Activated T-cell treated with anti-CD3 and anti-CD28 coated beads, Interleukin-2, amount 50 U/mL, for 24 hours (primary cell): ENCODE measurements at regions not wholly inside any gene's neighbourhood (a gene's known extent, or its start where the extent isn't known, plus 50 kb on each side); places are given as distances from the start of the nearest gene placed in this dataset.
A peak's percentile ranks its signal among the peaks of the same experiment; 100 is the strongest.
"Not testable (repeated sequence)": the region's sequence is repeated elsewhere in the genome, so short reads cannot be mapped to it uniquely, and the experiment has no call there.

Source experiments
- DNase-seq: peaks from one replicate; pipeline ENCODE4 v3.0.0-alpha.2; 2020
- H3K27ac Mint-ChIP-seq: 2 replicates; pipeline ENCODE4 v1.8.0; 2020; ENCODE audit warnings: mild to moderate bottlenecking, mixed read lengths
- H3K27me3 Mint-ChIP-seq: 2 replicates; pipeline ENCODE4 v1.8.0; 2020; ENCODE audit warnings: mixed read lengths
- H3K36me3 Mint-ChIP-seq: 2 replicates; pipeline ENCODE4 v1.8.0; 2020; ENCODE audit warnings: low read depth, mixed read lengths
- H3K4me1 Mint-ChIP-seq: 2 replicates; pipeline ENCODE4 v1.8.0; 2020; ENCODE audit warnings: low read depth, mixed read lengths
- H3K4me3 Mint-ChIP-seq: 2 replicates; pipeline ENCODE4 v1.8.0; 2020; ENCODE audit warnings: mild to moderate bottlenecking, moderate library complexity, mixed read lengths
- H3K9me3 Mint-ChIP-seq: 2 replicates; pipeline ENCODE4 v1.8.0; 2020; ENCODE audit warnings: mixed read lengths

DNA sequence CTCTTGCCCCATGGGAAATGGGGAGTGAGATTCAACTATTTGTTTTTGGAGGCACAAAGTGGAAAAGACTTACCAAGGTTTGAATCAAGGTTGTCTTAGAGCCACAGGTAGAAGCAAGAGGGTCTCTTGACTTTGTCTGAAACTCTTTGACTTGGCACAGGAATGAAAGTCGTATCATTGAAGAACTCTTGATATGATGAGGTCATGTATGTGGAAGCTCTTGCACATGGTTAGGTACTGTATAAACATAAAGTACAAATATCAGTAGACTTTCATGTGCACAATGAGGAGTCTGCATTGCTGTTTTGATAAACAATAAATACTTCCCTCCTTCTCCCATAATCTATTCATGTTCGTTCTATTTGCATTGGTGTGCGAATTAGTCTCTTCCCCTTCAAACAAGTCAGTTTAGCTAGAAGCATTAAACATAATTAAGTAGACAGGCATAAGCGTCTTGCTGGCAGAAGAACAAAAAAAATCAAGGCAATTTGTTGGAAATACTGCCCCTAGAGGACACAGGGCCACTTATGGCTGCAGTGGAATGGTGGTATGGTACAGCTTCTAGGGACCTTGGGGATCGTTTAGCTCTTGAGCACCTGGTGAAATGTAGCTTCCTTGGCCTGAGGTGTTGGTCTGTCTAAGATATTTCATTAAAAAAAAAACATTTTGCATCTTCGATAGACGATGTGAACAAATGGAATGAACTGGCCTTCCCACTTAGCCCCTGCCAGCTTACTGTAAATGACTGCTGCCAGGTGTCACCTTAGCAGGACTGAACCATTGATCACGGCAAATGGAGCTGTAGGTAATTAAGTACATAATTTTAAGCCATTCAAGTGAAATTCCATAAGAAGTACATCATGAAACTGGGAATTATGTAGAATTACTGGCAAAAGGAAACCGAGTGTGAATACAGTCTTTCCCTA, 218.0 kb upstream of the GALNT2 start:
- no peak for DNase-seq
- Mint-ChIP-seq H3K4me1 (no peaks in the 10 kb centered on the region), H3K27ac (no peak overlapping the region), H3K27me3 (peaks cover 17% of the 10 kb centered on the region), H3K4me3 (no peak overlapping the region), H3K36me3 (no peaks in the 10 kb centered on the region), H3K9me3 (no peaks in the 10 kb centered on the region)

- Mint-ChIP-seq H3K9me3 (no peaks in the 10 kb centered on the region), H3K4me3 (no peak overlapping the region), H3K27ac (no peak overlapping the region), H3K27me3 (peaks cover 17% of the 10 kb centered on the region), H3K4me1 (peaks cover 10% of the 10 kb centered on the region), H3K36me3 (no peaks in the 10 kb centered on the region)
- DNase-seq: no peak
Measured at GRCh38 chr1:229851511-229851910, 215.5 kb upstream of the GALNT2 start.

DNA sequence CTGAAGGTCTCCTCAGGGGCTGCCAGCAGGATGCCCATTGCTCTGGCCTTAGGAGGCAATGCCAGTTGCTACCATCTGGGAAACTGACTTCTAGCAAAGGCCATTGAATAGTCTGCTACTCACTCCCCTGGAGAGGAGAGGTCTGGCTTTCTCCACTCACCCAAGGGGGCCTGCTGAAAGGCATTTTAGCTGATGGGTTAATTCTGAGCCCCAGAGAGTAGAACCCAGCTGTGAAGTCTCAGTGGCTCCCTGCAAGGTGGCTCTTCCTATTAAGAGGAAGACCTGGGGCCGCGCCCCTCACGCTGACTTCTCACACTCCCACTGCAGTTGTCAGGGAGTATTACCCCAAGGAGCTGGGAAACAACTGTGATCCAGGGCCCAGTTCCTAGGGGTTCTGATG, 213.3 kb upstream of the GALNT2 start:
- no peaks in the 10 kb centered on the region for H3K36me3 Mint-ChIP-seq
- peaks cover 3% of the 10 kb centered on the region for H3K27me3 Mint-ChIP-seq
- H3K4me3 Mint-ChIP-seq: no peak overlapping the region
- no peak overlapping the region for H3K27ac Mint-ChIP-seq
- no peaks in the 10 kb centered on the region for H3K9me3 Mint-ChIP-seq
- peaks cover 10% of the 10 kb centered on the region for H3K4me1 Mint-ChIP-seq
- no peak for DNase-seq

GRCh38 chr1:229854620-229855019, 212.4 kb upstream of the GALNT2 start:
- no peak overlapping the region for H3K27ac Mint-ChIP-seq
- peaks cover 10% of the 10 kb centered on the region for H3K4me1 Mint-ChIP-seq
- no peaks in the 10 kb centered on the region for H3K36me3 Mint-ChIP-seq
- no peaks in the 10 kb centered on the region for H3K9me3 Mint-ChIP-seq
- peaks cover 3% of the 10 kb centered on the region for H3K27me3 Mint-ChIP-seq
- DNase-seq: no peak
- no peak overlapping the region for H3K4me3 Mint-ChIP-seq

DNA sequence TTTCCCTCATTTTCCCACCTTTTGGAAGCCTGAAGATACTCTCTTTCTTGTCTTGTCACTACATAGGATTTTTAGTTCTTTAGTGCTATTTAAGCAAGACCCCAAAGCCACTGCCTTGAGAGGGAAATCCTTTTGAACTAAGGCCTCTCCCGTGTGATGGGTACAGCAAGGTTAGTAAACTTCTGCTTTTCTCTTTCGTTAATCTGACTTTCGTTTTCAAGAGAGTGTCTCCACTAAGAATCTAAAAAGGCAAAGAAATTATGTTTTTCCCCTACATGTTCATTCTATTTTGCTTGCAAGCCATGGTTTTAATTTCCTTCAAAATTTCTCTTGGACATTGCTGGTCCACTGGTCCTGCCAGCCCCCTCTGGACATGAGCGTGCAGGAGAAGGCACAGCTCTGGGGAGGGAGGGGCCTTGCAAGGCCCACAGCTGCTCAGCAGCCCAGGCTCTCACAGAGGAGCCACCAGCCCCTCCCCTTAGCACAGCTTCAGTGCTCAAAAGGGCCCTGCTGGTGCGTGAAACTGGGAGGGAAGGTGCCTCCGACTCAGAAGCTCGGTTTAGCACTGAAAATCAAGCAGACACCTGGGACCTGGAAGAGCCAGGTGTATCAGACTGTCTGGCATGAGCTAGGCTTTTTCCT, 210.9 kb upstream of the GALNT2 start:
- H3K4me3 Mint-ChIP-seq: peak overlapping the region; percentile 58
- no peaks in the 10 kb centered on the region for H3K9me3 Mint-ChIP-seq
- H3K4me1 Mint-ChIP-seq: peaks cover 10% of the 10 kb centered on the region
- DNase-seq: peak; percentile 39
- H3K36me3 Mint-ChIP-seq: no peaks in the 10 kb centered on the region
- peak overlapping the region; percentile 22 for H3K27ac Mint-ChIP-seq
- H3K27me3 Mint-ChIP-seq: no peaks in the 10 kb centered on the region

DNA sequence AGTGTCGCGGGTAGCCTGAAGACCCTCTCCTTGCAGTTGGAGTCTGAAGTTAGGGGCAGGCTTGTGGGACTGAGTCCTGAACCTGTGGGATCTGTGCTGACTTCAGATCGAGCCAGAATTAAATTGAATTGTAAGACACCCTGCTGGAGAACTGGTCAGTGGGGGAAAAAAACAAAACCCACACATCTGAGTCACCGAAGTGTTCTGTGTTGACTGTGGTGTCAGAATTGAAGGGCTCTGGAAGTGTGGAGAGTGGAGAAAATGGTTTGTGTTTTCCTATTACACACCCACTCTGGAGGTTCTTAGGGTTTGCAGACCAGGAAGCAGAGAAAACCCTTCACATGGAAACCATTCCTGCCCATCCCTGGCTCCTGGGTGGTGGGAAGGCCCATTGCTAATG, 209.5 kb upstream of the GALNT2 start:
- no peaks in the 10 kb centered on the region for H3K9me3 Mint-ChIP-seq
- no peak for DNase-seq
- no peak overlapping the region for H3K4me3 Mint-ChIP-seq
- no peaks in the 10 kb centered on the region for H3K27me3 Mint-ChIP-seq
- H3K4me1 Mint-ChIP-seq: peaks cover 10% of the 10 kb centered on the region
- H3K27ac Mint-ChIP-seq: no peak overlapping the region
- H3K36me3 Mint-ChIP-seq: no peaks in the 10 kb centered on the region

GRCh38 chr1:229859026-229859425, 208.0 kb upstream of the GALNT2 start:
- no peak for DNase-seq
- Mint-ChIP-seq H3K4me3 (no peak overlapping the region), H3K4me1 (peaks cover 10% of the 10 kb centered on the region), H3K27me3 (no peaks in the 10 kb centered on the region), H3K36me3 (no peaks in the 10 kb centered on the region), H3K9me3 (no peaks in the 10 kb centered on the region), H3K27ac (no peak overlapping the region)

DNA sequence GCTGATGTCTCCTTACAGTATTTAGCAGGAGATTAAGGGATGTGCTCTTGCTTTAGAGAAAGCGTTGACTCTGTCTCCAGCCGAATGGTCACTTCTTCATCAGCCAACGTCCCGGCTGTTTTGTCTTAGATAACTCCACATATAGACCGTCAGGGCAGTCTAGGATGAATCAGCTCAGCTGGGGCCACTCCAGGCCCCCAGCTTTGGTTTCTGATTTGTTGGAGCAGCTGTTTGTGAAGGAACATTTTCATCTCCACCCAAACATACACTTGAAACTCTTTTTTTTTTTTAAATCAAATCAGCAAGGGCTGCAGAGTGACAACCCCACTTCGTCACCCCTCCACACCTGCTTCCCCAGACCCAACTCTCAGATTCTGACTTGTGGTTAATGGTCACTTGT, 206.1 kb upstream of the GALNT2 start:
- no peak for DNase-seq
- H3K36me3 Mint-ChIP-seq: no peaks in the 10 kb centered on the region
- H3K27me3 Mint-ChIP-seq: no peaks in the 10 kb centered on the region
- H3K4me1 Mint-ChIP-seq: peaks cover 5% of the 10 kb centered on the region
- H3K4me3 Mint-ChIP-seq: no peak overlapping the region
- no peaks in the 10 kb centered on the region for H3K9me3 Mint-ChIP-seq
- no peak overlapping the region for H3K27ac Mint-ChIP-seq

DNA sequence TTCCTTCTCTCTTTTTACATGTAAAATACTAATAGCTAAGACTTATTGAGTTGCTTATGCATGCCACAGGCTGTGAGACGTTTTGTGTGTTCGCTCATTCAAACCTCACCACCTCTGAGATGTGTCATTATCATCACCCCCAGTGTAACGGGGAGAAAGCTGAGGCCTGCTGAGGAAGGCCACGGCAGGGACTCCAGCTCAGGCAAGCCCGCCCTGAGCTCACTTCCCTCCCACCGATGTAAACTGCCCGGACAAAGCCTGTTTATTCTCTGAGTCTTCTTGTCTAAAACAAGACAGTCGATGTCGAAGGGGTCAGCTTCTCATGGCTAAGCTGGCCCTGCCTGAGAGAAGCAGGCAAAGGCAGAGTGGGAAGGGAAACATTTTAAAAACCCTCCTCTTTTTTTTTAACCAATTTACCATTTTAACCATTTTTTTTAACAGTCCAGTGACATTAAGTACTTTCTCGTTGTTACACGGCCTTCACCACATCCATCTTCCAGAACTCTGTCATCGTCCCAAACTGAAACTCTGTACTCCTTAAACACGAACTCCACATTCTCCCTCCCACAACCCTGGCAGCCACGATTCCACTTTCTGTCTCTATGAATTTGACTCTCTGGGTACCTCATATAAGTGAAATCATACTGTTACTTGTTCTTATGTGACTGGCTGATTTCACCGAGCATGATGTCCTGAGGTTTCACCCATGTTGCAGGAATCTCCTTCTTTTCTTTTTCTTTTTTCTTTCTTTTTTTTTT, 204.8 kb upstream of the GALNT2 start:
- Mint-ChIP-seq H3K27ac (no peak overlapping the region), H3K9me3 (no peaks in the 10 kb centered on the region), H3K36me3 (no peaks in the 10 kb centered on the region), H3K4me1 (peaks cover 1% of the 10 kb centered on the region), H3K4me3 (no peak overlapping the region), H3K27me3 (peaks cover 4% of the 10 kb centered on the region)
- DNase-seq: no peak

- H3K27me3 Mint-ChIP-seq: peaks cover 9% of the 10 kb centered on the region
- H3K27ac Mint-ChIP-seq: no peak overlapping the region
- no peaks in the 10 kb centered on the region for H3K9me3 Mint-ChIP-seq
- no peak overlapping the region for H3K4me3 Mint-ChIP-seq
- H3K36me3 Mint-ChIP-seq: no peaks in the 10 kb centered on the region
- DNase-seq: no peak
- H3K4me1 Mint-ChIP-seq: peaks cover 1% of the 10 kb centered on the region
Measured at GRCh38 chr1:229863651-229864545, 203.1 kb upstream of the GALNT2 start.

GRCh38 chr1:229864686-229865230, 202.3 kb upstream of the GALNT2 start:
- no peak overlapping the region for H3K4me3 Mint-ChIP-seq
- no peaks in the 10 kb centered on the region for H3K9me3 Mint-ChIP-seq
- peaks cover 9% of the 10 kb centered on the region for H3K27me3 Mint-ChIP-seq
- peaks cover 1% of the 10 kb centered on the region for H3K4me1 Mint-ChIP-seq
- H3K36me3 Mint-ChIP-seq: no peaks in the 10 kb centered on the region
- no peak overlapping the region for H3K27ac Mint-ChIP-seq
- DNase-seq: no peak

GRCh38 chr1:229865321-229865720, 201.7 kb upstream of the GALNT2 start:
- not testable (repeated sequence) for DNase-seq, H3K36me3 Mint-ChIP-seq, H3K27ac Mint-ChIP-seq, H3K9me3 Mint-ChIP-seq, H3K4me1 Mint-ChIP-seq, H3K27me3 Mint-ChIP-seq, H3K4me3 Mint-ChIP-seq

- Mint-ChIP-seq H3K27ac (no peak overlapping the region), H3K9me3 (no peaks in the 10 kb centered on the region), H3K4me1 (peaks cover 1% of the 10 kb centered on the region), H3K36me3 (no peaks in the 10 kb centered on the region), H3K27me3 (peaks cover 11% of the 10 kb centered on the region), H3K4me3 (no peak overlapping the region)
- DNase-seq: no peak
Measured at GRCh38 chr1:229867726-229868125, 199.3 kb upstream of the GALNT2 start.

- H3K4me1 Mint-ChIP-seq: peaks cover 1% of the 10 kb centered on the region
- H3K36me3 Mint-ChIP-seq: no peaks in the 10 kb centered on the region
- no peak for DNase-seq
- no peak overlapping the region for H3K27ac Mint-ChIP-seq
- H3K27me3 Mint-ChIP-seq: peaks cover 11% of the 10 kb centered on the region
- H3K4me3 Mint-ChIP-seq: no peak overlapping the region
- H3K9me3 Mint-ChIP-seq: no peaks in the 10 kb centered on the region
Measured at GRCh38 chr1:229869240-229869639, 197.8 kb upstream of the GALNT2 start.
